GM12892 (cell line): ENCODE measurements at regions not wholly inside any gene's neighbourhood (a gene's known extent, or its start where the extent isn't known, plus 50 kb on each side); places are given as distances from the start of the nearest gene placed in this dataset.

Experiments used
- POLR2A ChIP-seq: IDR thresholded peaks from 2 replicates; pipeline ENCODE4 v1.6.1; 2011; ENCODE audit warnings: low read depth, low read length, control low read depth
- POLR2AphosphoS5 ChIP-seq: IDR thresholded peaks from 2 replicates; pipeline ENCODE4 v1.6.1; 2011; ENCODE audit warnings: low read depth, low read length, control low read depth
- TAF1 ChIP-seq: IDR thresholded peaks from 2 replicates; pipeline ENCODE4 v1.6.1; 2011; ENCODE audit warnings: low read depth, mild to moderate bottlenecking, control low read depth, low read length, borderline replicate concordance

- TF ChIP-seq POLR2A (no peak), POLR2AphosphoS5 (no peak), TAF1 (no peak)
Observed at GRCh38 chr20:16970776-16971175, 222.6 kb downstream of the OTOR start.
